ENCODE measurements at regions not wholly inside any gene's neighbourhood (a gene's known extent, or its start where the extent isn't known, plus 50 kb on each side); places are given as distances from the start of the nearest gene placed in this dataset.

GRCh38 chr4:111605111-111605510 is 540.1 kb upstream of the FAM241A start:
- H3K79me2 ChIP-seq (ENCODE audit: insufficient read depth, low read length): no peaks in the 10 kb centered on the region
- H3K4me2 ChIP-seq (ENCODE audit: insufficient read depth, low read length): no peak overlapping the region
- H2AFZ ChIP-seq (ENCODE audit: low read length): no peak overlapping the region
- no peaks in the 10 kb centered on the region for H3K27me3 ChIP-seq (ENCODE audit: insufficient read depth, low read length)
- TF ChIP-seq CTCF (IDR thresholded peaks at IDR 0.05; ENCODE audit: extremely low read depth, low read depth, low read length): no peak
- no peaks in the 10 kb centered on the region for H3K36me3 ChIP-seq (ENCODE audit: insufficient read depth, low read length)
- H3K4me1 ChIP-seq (ENCODE audit: insufficient read depth, low read length): no peaks in the 10 kb centered on the region
- H3K4me3 ChIP-seq (ENCODE audit: insufficient read depth, low read length): no peak overlapping the region
- H3K9me3 ChIP-seq (ENCODE audit: low read depth, low read length): no peaks in the 10 kb centered on the region
- H4K20me1 ChIP-seq (ENCODE audit: insufficient read depth, low read length): no peaks in the 10 kb centered on the region
- no peak overlapping the region for H3K27ac ChIP-seq (ENCODE audit: low read depth, low read length)
- DNase-seq (ENCODE audit: insufficient read length, low spot score, missing footprints): no peak

DNA sequence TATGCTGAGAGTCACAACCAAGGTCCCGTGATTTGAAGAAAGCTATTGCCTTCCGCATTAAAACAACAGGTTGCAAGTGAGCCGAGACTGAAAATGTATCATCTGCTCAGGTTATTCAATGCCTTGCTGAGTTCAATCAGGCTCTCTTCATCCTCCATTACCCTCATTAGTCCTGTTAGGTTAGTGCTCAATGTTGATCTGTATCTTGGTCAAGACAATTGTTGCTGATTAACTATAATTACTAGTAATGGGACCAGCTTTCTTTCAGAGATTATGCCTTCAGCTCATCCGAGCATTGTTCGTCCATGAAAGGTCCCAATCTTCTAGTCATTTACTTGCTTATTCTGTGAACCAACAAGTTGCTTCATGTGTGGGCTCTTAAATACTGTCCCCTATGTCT is 534.6 kb upstream of the FAM241A start:
- H3K9me3 ChIP-seq (ENCODE audit: low read depth, low read length): no peaks in the 10 kb centered on the region
- H3K36me3 ChIP-seq (ENCODE audit: insufficient read depth, low read length): no peaks in the 10 kb centered on the region
- no peaks in the 10 kb centered on the region for H3K4me1 ChIP-seq (ENCODE audit: insufficient read depth, low read length)
- no peak overlapping the region for H2AFZ ChIP-seq (ENCODE audit: low read length)
- no peak for TF ChIP-seq CTCF (IDR thresholded peaks at IDR 0.05; ENCODE audit: extremely low read depth, low read depth, low read length)
- no peak for DNase-seq (ENCODE audit: insufficient read length, low spot score, missing footprints)
- no peak overlapping the region for H3K4me3 ChIP-seq (ENCODE audit: insufficient read depth, low read length)
- H3K79me2 ChIP-seq (ENCODE audit: insufficient read depth, low read length): no peaks in the 10 kb centered on the region
- no peaks in the 10 kb centered on the region for H3K27me3 ChIP-seq (ENCODE audit: insufficient read depth, low read length)
- H3K27ac ChIP-seq (ENCODE audit: low read depth, low read length): no peak overlapping the region
- H3K4me2 ChIP-seq (ENCODE audit: insufficient read depth, low read length): no peak overlapping the region
- H4K20me1 ChIP-seq (ENCODE audit: insufficient read depth, low read length): no peaks in the 10 kb centered on the region

- TF ChIP-seq CTCF (IDR thresholded peaks at IDR 0.05; ENCODE audit: extremely low read depth, low read depth, low read length): no peak
Measured at GRCh38 chr4:111618908-111619307, 526.3 kb upstream of the FAM241A start.

GRCh38 chr4:111628437-111628836 is 516.8 kb upstream of the FAM241A start:
- no peak for TF ChIP-seq CTCF (IDR thresholded peaks at IDR 0.05; ENCODE audit: extremely low read depth, low read depth, low read length)
- no peak for DNase-seq (ENCODE audit: insufficient read length, low spot score, missing footprints)
- H3K27me3 ChIP-seq (ENCODE audit: insufficient read depth, low read length): no peaks in the 10 kb centered on the region
- no peak overlapping the region for H3K4me2 ChIP-seq (ENCODE audit: insufficient read depth, low read length)
- H3K27ac ChIP-seq (ENCODE audit: low read depth, low read length): no peak overlapping the region
- H3K79me2 ChIP-seq (ENCODE audit: insufficient read depth, low read length): no peaks in the 10 kb centered on the region
- no peaks in the 10 kb centered on the region for H4K20me1 ChIP-seq (ENCODE audit: insufficient read depth, low read length)
- no peaks in the 10 kb centered on the region for H3K36me3 ChIP-seq (ENCODE audit: insufficient read depth, low read length)
- H2AFZ ChIP-seq (ENCODE audit: low read length): no peak overlapping the region
- H3K4me1 ChIP-seq (ENCODE audit: insufficient read depth, low read length): no peaks in the 10 kb centered on the region
- H3K4me3 ChIP-seq (ENCODE audit: insufficient read depth, low read length): no peak overlapping the region
- H3K9me3 ChIP-seq (ENCODE audit: low read depth, low read length): no peaks in the 10 kb centered on the region

More at GRCh38 chr4:111618908-111619307, 526.3 kb upstream of the FAM241A start:
- H3K27me3 ChIP-seq (ENCODE audit: insufficient read depth, low read length): no peaks in the 10 kb centered on the region
- no peaks in the 10 kb centered on the region for H3K79me2 ChIP-seq (ENCODE audit: insufficient read depth, low read length)
- H4K20me1 ChIP-seq (ENCODE audit: insufficient read depth, low read length): no peaks in the 10 kb centered on the region
- no peak overlapping the region for H3K27ac ChIP-seq (ENCODE audit: low read depth, low read length)
- H3K4me3 ChIP-seq (ENCODE audit: insufficient read depth, low read length): no peak overlapping the region
- no peaks in the 10 kb centered on the region for H3K36me3 ChIP-seq (ENCODE audit: insufficient read depth, low read length)
- H3K4me2 ChIP-seq (ENCODE audit: insufficient read depth, low read length): peak overlapping the region; percentile 58
- H3K9me3 ChIP-seq (ENCODE audit: low read depth, low read length): no peaks in the 10 kb centered on the region
- H3K4me1 ChIP-seq (ENCODE audit: insufficient read depth, low read length): peaks cover 6% of the 10 kb centered on the region
- peak overlapping the region; percentile 69 for H2AFZ ChIP-seq (ENCODE audit: low read length)
- no peak for DNase-seq (ENCODE audit: insufficient read length, low spot score, missing footprints)

All from osteoblast (primary cell).